ENCODE measurements at regions not wholly inside any gene's neighbourhood (a gene's known extent, or its start where the extent isn't known, plus 50 kb on each side); places are given as distances from the start of the nearest gene placed in this dataset.

DNA sequence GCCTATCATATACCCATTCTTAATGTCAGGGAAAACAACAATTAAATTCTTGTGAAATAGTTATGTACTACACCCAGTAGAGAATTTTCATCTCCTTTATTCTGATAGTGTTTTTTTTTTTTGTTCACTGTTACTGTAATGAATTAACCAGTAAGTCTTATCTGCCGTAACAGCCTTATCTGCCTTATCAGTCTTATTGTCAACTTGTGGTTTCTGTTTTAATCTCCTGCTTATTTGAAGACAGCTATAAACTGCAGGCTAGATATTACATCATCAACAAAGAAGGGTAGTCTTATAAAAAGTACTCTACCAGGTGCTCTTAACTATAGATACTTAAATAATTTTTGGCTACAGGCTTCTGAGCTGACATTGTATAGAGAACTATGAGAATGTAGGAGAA lies 79.5 kb downstream of the MAGEB5 start:
- H3K27ac ChIP-seq, result no peak overlapping the region
- H3K4me3 ChIP-seq, result no peak overlapping the region
- H3K36me3 ChIP-seq, result no peaks in the 10 kb centered on the region
- H3K4me1 ChIP-seq, result no peaks in the 10 kb centered on the region
- no peaks in the 10 kb centered on the region for H3K27me3 ChIP-seq
- intact Hi-C loops (cut with DNase I; ENCODE audit: low total_unique reads) (no loop called here), in situ Hi-C loops (cut with MboI; ENCODE audit: low pct_ligation_motif_present in 1 of 4, low pct_unique_long_range_greater_than_20kb in 1 of 4, low sequenced_read_pairs in 3 of 4) (no loop called here)
- DNase-seq, result no peak
- 45% methylated on average over 1 of the region's 1 CpG; no CpG with 5 or more reads in 1 of the 2 donors for WGBS, 2 donors (ENCODE audit: low coverage in 1 of 2)
- H3K9me3 ChIP-seq, result no peaks in the 10 kb centered on the region
- TF ChIP-seq EP300 (IDR thresholded peaks at IDR 0.05; ENCODE audit: low read depth) (no peak), CTCF (IDR thresholded peaks at IDR 0.05) (no peak), POLR2A (IDR thresholded peaks at IDR 0.05) (no peak), POLR2AphosphoS5 (IDR thresholded peaks at IDR 0.05) (no peak)

GRCh38 chrX:26286836-26287235 lies 70.9 kb downstream of the MAGEB5 start:
- no peak for TF ChIP-seq POLR2AphosphoS5 (IDR thresholded peaks at IDR 0.05)
- TF ChIP-seq POLR2A (IDR thresholded peaks at IDR 0.05), result no peak
- no peak for TF ChIP-seq EP300 (IDR thresholded peaks at IDR 0.05; ENCODE audit: low read depth)
- no peak for TF ChIP-seq CTCF (IDR thresholded peaks at IDR 0.05)
- intact Hi-C loops (cut with DNase I; ENCODE audit: low total_unique reads), result no loop called here
- Histone ChIP-seq H3K9me3 (no peaks in the 10 kb centered on the region), H3K4me3 (no peak overlapping the region), H3K36me3 (no peaks in the 10 kb centered on the region), H3K27me3 (no peaks in the 10 kb centered on the region), H3K27ac (no peak overlapping the region), H3K4me1 (no peaks in the 10 kb centered on the region)
- no peak for DNase-seq
- in situ Hi-C loops (cut with MboI; ENCODE audit: low pct_ligation_motif_present in 1 of 4, low pct_unique_long_range_greater_than_20kb in 1 of 4, low sequenced_read_pairs in 3 of 4), result no loop called here
- 87% methylated on average over 9 of the region's 9 CpGs; no CpG with 5 or more reads in 1 of the 2 donors for WGBS, 2 donors (ENCODE audit: low coverage in 1 of 2)

Small RNA genes in the stretch of these regions (small RNA-seq; reads per million reads assigned to genes)
- gene AC005345.1 (0 reads per million in 4 donors), gene RF00019 (0 reads per million in 4 donors), gene RNU1-142P (0 reads per million in 4 donors)

All from transverse colon (tissue), 4 donors.